Breast epithelium (tissue), 3 donors: ENCODE measurements at regions not wholly inside any gene's neighbourhood (a gene's known extent, or its start where the extent isn't known, plus 50 kb on each side); places are given as distances from the start of the nearest gene placed in this dataset.

ENCODE experiments used
- POLR2AphosphoS5 ChIP-seq, 3 donors: sonication (generic); formaldehyde crosslinking; IDR thresholded peaks; one replicate each; pipeline ENCODE4 v1.6.1; 2017; ENCODE audit warnings: antibody characterized with exemption in 3 of 3
- TF ChIP-seq, protein P1 (sequence below), 3 donors: fragments of 450-650 bp; IDR thresholded peaks; one replicate each; pipeline ENCODE4 v1.5.1; 2016 to 2017; ENCODE audit warnings: antibody characterized with exemption in 3 of 3, mild to moderate bottlenecking in 3 of 3, moderate library complexity in 3 of 3

DNA sequence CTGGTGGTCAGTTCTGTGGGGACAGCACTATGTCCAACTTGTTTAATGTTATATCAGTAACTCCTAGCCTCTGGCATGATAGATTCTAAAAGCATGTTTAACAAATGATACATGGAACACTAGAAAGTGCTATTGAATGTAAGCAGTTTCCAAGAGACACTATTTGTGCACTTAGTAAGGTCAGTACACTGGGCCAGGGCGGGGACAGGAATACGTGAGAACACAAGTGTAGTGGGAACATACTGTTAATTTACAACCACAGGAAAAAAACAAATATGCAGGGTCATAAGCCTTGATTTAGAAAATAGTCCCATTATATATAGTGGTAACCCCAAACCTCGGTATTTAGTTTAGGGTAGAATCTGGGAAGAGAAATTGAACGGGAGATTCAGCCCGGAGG, 88.9 kb upstream of the SLC38A2 start:
- TF ChIP-seq, protein P1, sequence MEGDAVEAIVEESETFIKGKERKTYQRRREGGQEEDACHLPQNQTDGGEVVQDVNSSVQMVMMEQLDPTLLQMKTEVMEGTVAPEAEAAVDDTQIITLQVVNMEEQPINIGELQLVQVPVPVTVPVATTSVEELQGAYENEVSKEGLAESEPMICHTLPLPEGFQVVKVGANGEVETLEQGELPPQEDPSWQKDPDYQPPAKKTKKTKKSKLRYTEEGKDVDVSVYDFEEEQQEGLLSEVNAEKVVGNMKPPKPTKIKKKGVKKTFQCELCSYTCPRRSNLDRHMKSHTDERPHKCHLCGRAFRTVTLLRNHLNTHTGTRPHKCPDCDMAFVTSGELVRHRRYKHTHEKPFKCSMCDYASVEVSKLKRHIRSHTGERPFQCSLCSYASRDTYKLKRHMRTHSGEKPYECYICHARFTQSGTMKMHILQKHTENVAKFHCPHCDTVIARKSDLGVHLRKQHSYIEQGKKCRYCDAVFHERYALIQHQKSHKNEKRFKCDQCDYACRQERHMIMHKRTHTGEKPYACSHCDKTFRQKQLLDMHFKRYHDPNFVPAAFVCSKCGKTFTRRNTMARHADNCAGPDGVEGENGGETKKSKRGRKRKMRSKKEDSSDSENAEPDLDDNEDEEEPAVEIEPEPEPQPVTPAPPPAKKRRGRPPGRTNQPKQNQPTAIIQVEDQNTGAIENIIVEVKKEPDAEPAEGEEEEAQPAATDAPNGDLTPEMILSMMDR (IDR thresholded peaks at IDR 0.05), result no peak
- TF ChIP-seq POLR2AphosphoS5 (IDR thresholded peaks at IDR 0.05), result no peak
